ENCODE measurements at regions not wholly inside any gene's neighbourhood (a gene's known extent, or its start where the extent isn't known, plus 50 kb on each side); places are given as distances from the start of the nearest gene placed in this dataset.

DNA sequence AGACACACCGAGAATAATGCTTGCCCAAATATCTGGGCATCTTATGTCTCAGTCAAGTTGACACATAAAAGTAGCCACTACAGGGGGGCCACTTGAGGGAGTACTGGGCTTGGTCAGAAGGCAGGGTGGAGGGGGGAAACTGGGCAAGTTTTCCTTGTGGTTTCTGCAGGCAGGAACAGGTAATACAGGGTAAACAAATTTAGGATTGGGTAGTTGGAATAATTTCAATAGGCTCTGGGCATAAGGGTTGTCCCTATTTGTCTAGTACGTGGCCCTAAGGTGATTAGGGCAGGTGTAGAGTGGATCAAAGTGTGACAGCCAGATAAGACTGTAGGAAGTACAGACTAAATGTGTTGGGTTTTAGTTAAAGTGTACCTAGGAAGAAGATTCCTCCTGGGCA is 353.1 kb downstream of the TLE4 start:
- TF ChIP-seq CTCF (IDR thresholded peaks at IDR 0.05; ENCODE audit: poor library complexity) (no peak), EZH2 (IDR thresholded peaks at IDR 0.05; ENCODE audit: borderline replicate concordance) (no peak)

Data from hepatocyte (in vitro differentiated cells).